Parathyroid adenoma (tissue), 2 donors: ENCODE measurements at regions not wholly inside any gene's neighbourhood (a gene's known extent, or its start where the extent isn't known, plus 50 kb on each side); places are given as distances from the start of the nearest gene placed in this dataset.

ENCODE experiments used
- H2AFZ ChIP-seq: fragments of 300-600 bp; sonication (generic); one replicate; pipeline ENCODE4 v1.7.0; 2017; ENCODE audit warnings: antibody characterized with exemption, mild to moderate bottlenecking
- H3K27ac ChIP-seq: fragments of 300-600 bp; sonication (generic); one replicate; pipeline ENCODE4 v1.7.0; 2017
- H3K27me3 ChIP-seq: fragments of 300-600 bp; sonication (generic); one replicate; pipeline ENCODE4 v1.7.0; 2017; ENCODE audit warnings: low read length; ENCODE audit not compliant: control insufficient read depth, insufficient read depth
- H3K36me3 ChIP-seq: fragments of 300-600 bp; sonication (generic); one replicate; pipeline ENCODE4 v1.7.0; 2017; ENCODE audit warnings: low read length; ENCODE audit not compliant: control insufficient read depth, insufficient read depth
- H3K4me1 ChIP-seq: fragments of 300-600 bp; sonication (generic); one replicate; pipeline ENCODE4 v1.7.0; 2017; ENCODE audit warnings: control low read depth
- H3K4me2 ChIP-seq: fragments of 300-600 bp; sonication (generic); one replicate; pipeline ENCODE4 v1.7.0; 2017; ENCODE audit warnings: low read length
- H3K4me3 ChIP-seq: fragments of 300-600 bp; sonication (generic); one replicate; pipeline ENCODE4 v1.7.0; 2017; ENCODE audit warnings: low read depth, low read length
- H3K79me2 ChIP-seq: fragments of 300-600 bp; sonication (generic); one replicate; pipeline ENCODE4 v1.7.0; 2017; ENCODE audit warnings: control low read depth
- H3K9ac ChIP-seq: fragments of 300-600 bp; sonication (generic); one replicate; pipeline ENCODE4 v1.7.0; 2017; ENCODE audit warnings: mild to moderate bottlenecking
- H3K9me3 ChIP-seq: fragments of 300-600 bp; sonication (generic); one replicate; pipeline ENCODE4 v1.7.0; 2017; ENCODE audit warnings: low read length; ENCODE audit not compliant: control insufficient read depth
- CTCF ChIP-seq: fragments of 300-600 bp; sonication (generic); IDR thresholded peaks from one replicate; pipeline ENCODE4 v1.7.0; 2017; ENCODE audit warnings: antibody characterized with exemption, mild to moderate bottlenecking
- donor health status: primary hyperparathyroidism.

DNA sequence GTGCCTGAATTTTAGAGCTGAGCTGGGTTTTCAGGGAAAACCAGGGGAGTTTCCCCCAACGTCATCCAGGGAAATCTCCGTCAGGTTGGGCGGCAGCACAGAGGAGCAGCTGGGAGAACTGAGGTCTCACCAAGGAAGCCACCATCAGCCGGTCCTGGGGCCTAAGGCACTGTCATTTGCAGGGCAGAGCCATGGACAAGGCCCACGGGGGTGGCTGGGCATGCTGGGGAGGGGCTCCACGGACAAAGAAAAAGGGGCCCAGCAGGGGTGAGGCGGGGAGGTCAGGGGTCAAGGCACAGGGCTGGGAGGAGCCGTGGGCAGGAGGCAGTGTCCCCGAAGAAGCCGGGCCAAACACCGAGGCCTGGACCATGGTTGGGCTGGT is 109.8 kb downstream of the HMX1 start:
- no peak for TF ChIP-seq CTCF
- no peak overlapping the region for H3K9ac ChIP-seq
- no peaks in the 10 kb centered on the region for H3K4me1 ChIP-seq
- no peak overlapping the region for H3K27ac ChIP-seq
- no peaks in the 10 kb centered on the region for H3K27me3 ChIP-seq
- no peak overlapping the region for H2AFZ ChIP-seq
- H3K9me3 ChIP-seq = no peaks in the 10 kb centered on the region
- no peak overlapping the region for H3K4me2 ChIP-seq
- no peaks in the 10 kb centered on the region for H3K79me2 ChIP-seq
- H3K36me3 ChIP-seq = no peaks in the 10 kb centered on the region
- H3K4me3 ChIP-seq = no peak overlapping the region

GRCh38 chr4:8761167-8761823 is 110.3 kb downstream of the HMX1 start:
- H3K79me2 ChIP-seq = no peaks in the 10 kb centered on the region
- no peak overlapping the region for H3K4me2 ChIP-seq
- H3K27me3 ChIP-seq = no peaks in the 10 kb centered on the region
- H3K9me3 ChIP-seq = no peaks in the 10 kb centered on the region
- no peak overlapping the region for H2AFZ ChIP-seq
- no peak overlapping the region for H3K4me3 ChIP-seq
- TF ChIP-seq CTCF = no peak
- no peaks in the 10 kb centered on the region for H3K4me1 ChIP-seq
- H3K9ac ChIP-seq = no peak overlapping the region
- no peak overlapping the region for H3K27ac ChIP-seq
- no peaks in the 10 kb centered on the region for H3K36me3 ChIP-seq

DNA sequence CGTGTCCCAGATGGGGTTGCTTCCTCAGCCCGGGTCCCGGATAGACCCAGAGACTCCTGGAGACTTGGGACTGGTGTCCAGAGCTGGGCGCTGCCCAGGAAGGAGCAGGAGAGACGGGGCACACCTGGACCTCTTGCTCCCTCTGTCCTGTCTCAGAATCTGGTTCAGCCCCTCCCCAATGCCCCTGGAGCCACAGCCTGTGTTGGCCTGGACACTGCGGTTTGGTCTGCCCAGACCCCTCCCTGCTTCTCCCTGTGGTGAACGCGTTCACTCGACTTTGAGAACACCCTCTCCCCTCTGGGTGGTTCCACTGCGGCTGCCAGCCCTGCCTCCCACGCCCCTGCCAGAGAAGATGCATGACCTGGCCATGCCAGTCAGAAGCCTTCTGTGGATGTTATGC is 111.1 kb downstream of the HMX1 start:
- H3K9ac ChIP-seq = no peak overlapping the region

DNA sequence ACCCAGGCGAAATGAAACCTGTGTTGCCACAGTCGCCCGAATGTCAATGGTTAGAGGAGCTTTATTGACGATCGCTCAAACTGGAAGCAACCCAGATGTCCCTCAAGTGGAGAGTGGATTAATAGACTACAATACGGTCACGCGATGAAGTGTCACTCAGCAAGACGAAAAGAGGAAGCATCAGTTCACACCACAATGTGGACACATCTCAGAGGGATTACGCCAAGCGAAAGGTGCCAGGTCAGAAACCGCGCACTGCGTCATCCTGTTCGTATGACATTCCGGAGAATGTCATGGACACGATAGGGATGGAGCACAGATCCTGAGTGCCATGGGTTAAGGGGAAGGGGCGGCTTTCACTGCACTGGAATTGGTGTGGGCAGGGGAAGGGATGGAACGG is 111.7 kb downstream of the HMX1 start:
- Histone ChIP-seq H2AFZ (no peak overlapping the region), H3K79me2 (no peaks in the 10 kb centered on the region), H3K4me1 (no peaks in the 10 kb centered on the region), H3K9me3 (no peaks in the 10 kb centered on the region), H3K9ac (no peak overlapping the region), H3K4me3 (no peak overlapping the region), H3K36me3 (no peaks in the 10 kb centered on the region), H3K27ac (no peak overlapping the region), H3K4me2 (no peak overlapping the region), H3K27me3 (no peaks in the 10 kb centered on the region)
- no peak for TF ChIP-seq CTCF

More for the DNA sequence above, 111.1 kb downstream of the HMX1 start:
- no peaks in the 10 kb centered on the region for H3K79me2 ChIP-seq
- no peak overlapping the region for H2AFZ ChIP-seq
- no peaks in the 10 kb centered on the region for H3K9me3 ChIP-seq
- H3K4me3 ChIP-seq = no peak overlapping the region
- no peak overlapping the region for H3K27ac ChIP-seq
- no peaks in the 10 kb centered on the region for H3K36me3 ChIP-seq
- no peak overlapping the region for H3K4me2 ChIP-seq
- no peak for TF ChIP-seq CTCF
- H3K4me1 ChIP-seq = no peaks in the 10 kb centered on the region
- no peaks in the 10 kb centered on the region for H3K27me3 ChIP-seq

GRCh38 chr4:8756816-8757215 is 114.8 kb downstream of the HMX1 start:
- no peak for TF ChIP-seq CTCF
- no peaks in the 10 kb centered on the region for H3K27me3 ChIP-seq
- H3K4me1 ChIP-seq = no peaks in the 10 kb centered on the region
- H2AFZ ChIP-seq = no peak overlapping the region
- no peaks in the 10 kb centered on the region for H3K9me3 ChIP-seq
- H3K4me3 ChIP-seq = no peak overlapping the region
- no peak overlapping the region for H3K4me2 ChIP-seq
- H3K79me2 ChIP-seq = no peaks in the 10 kb centered on the region
- no peaks in the 10 kb centered on the region for H3K36me3 ChIP-seq
- H3K9ac ChIP-seq = no peak overlapping the region
- H3K27ac ChIP-seq = no peak overlapping the region
